SK-N-MC (cell line): ENCODE measurements at regions not wholly inside any gene's neighbourhood (a gene's known extent, or its start where the extent isn't known, plus 50 kb on each side); places are given as distances from the start of the nearest gene placed in this dataset.

ENCODE experiments used
- EZH2 ChIP-seq: fragments of 200-600 bp; sonication (generic); IDR thresholded peaks from one replicate; pipeline ENCODE4 v1.6.1; 2017; ENCODE audit warnings: antibody characterized with exemption
- POLR2AphosphoS5 ChIP-seq: IDR thresholded peaks from 2 replicates; pipeline ENCODE4 v1.6.1; 2012; ENCODE audit warnings: mild to moderate bottlenecking, low read depth, low read length, borderline replicate concordance

GRCh38 chr15:37814847-37815515, 119.5 kb upstream of the TMCO5A start:
- TF ChIP-seq POLR2AphosphoS5 (no peak), EZH2 (no peak)
